GM12892 (cell line): ENCODE measurements at regions not wholly inside any gene's neighbourhood (a gene's known extent, or its start where the extent isn't known, plus 50 kb on each side); places are given as distances from the start of the nearest gene placed in this dataset.

Source experiments
- POLR2A ChIP-seq: IDR thresholded peaks from 2 replicates; pipeline ENCODE4 v1.6.1; 2011; ENCODE audit warnings: low read depth, low read length, control low read depth
- POLR2AphosphoS5 ChIP-seq: IDR thresholded peaks from 2 replicates; pipeline ENCODE4 v1.6.1; 2011; ENCODE audit warnings: low read depth, low read length, control low read depth
- TAF1 ChIP-seq: IDR thresholded peaks from 2 replicates; pipeline ENCODE4 v1.6.1; 2011; ENCODE audit warnings: low read depth, mild to moderate bottlenecking, control low read depth, low read length, borderline replicate concordance

GRCh38 chr12:86929962-86930361, 673.8 kb upstream of the MGAT4C start:
- TF ChIP-seq POLR2A (no peak), TAF1 (no peak), POLR2AphosphoS5 (no peak)
